C4-2B (cell line): ENCODE measurements at regions not wholly inside any gene's neighbourhood (a gene's known extent, or its start where the extent isn't known, plus 50 kb on each side); places are given as distances from the start of the nearest gene placed in this dataset.

Source experiments
- CTCF ChIP-seq: fragments of 450-650 bp; conservative IDR thresholded peaks from 2 replicates; pipeline ENCODE4 v1.5.1; 2017; ENCODE audit warnings: mild to moderate bottlenecking
- ZFX ChIP-seq: fragments of 450-650 bp; IDR thresholded peaks from 2 replicates; pipeline ENCODE4 v1.6.1; 2017

GRCh38 chr14:37862263-37862662 is 266.8 kb downstream of the TTC6 start:
- TF ChIP-seq CTCF (no peak), ZFX (no peak)
